NB4 (cell line): ENCODE measurements at regions not wholly inside any gene's neighbourhood (a gene's known extent, or its start where the extent isn't known, plus 50 kb on each side); places are given as distances from the start of the nearest gene placed in this dataset.

Experiments
- DNase-seq: peaks from one replicate; pipeline ENCODE4 v3.0.0; 2010; ENCODE audit warnings: low read depth
- H3K4me3 ChIP-seq: one replicate; pipeline ENCODE4 v1.5.1; 2011; ENCODE audit warnings: mild to moderate bottlenecking, low read depth, low read length, moderate library complexity
- CTCF ChIP-seq: IDR thresholded peaks from one replicate; pipeline ENCODE4 v1.5.1; 2012; ENCODE audit warnings: low read depth, low read length
- MAX ChIP-seq: IDR thresholded peaks from 2 replicates; pipeline ENCODE4 v1.6.1; 2011; ENCODE audit warnings: low read depth, low read length
- MYC ChIP-seq: IDR thresholded peaks from 2 replicates; pipeline ENCODE4 v1.6.1; 2011; ENCODE audit warnings: low read depth, low read length
- POLR2A ChIP-seq: IDR thresholded peaks from 2 replicates; pipeline ENCODE4 v1.6.1; 2011; ENCODE audit warnings: mild to moderate bottlenecking; ENCODE audit not compliant: insufficient read length; ENCODE audit errors: extremely low read depth

- DNase-seq = no peak
- TF ChIP-seq CTCF (no peak), MYC (no peak), POLR2A (no peak), MAX (no peak)
- H3K4me3 ChIP-seq = no peak overlapping the region
Measured at GRCh38 chr5:97536683-97537082, 353.6 kb upstream of the RIOK2 start.

GRCh38 chr5:97538912-97539311 lies 355.9 kb upstream of the RIOK2 start:
- DNase-seq = no peak
- H3K4me3 ChIP-seq = no peak overlapping the region
- TF ChIP-seq CTCF (no peak), MAX (no peak), POLR2A (no peak), MYC (no peak)

- H3K4me3 ChIP-seq = no peak overlapping the region
- no peak for DNase-seq
- no peak for TF ChIP-seq CTCF
- TF ChIP-seq POLR2A = no peak
- no peak for TF ChIP-seq MAX
- no peak for TF ChIP-seq MYC
Measured at GRCh38 chr5:97541864-97542263, 358.8 kb upstream of the RIOK2 start.

GRCh38 chr5:97542469-97542868 lies 359.4 kb upstream of the RIOK2 start:
- TF ChIP-seq POLR2A (no peak), MAX (no peak), MYC (no peak), CTCF (no peak)
- no peak overlapping the region for H3K4me3 ChIP-seq
- no peak for DNase-seq

GRCh38 chr5:97543166-97543565 lies 360.1 kb upstream of the RIOK2 start:
- TF ChIP-seq POLR2A (no peak), CTCF (no peak), MYC (no peak), MAX (no peak)
- DNase-seq = no peak
- H3K4me3 ChIP-seq = no peak overlapping the region

GRCh38 chr5:97544240-97544639 lies 361.2 kb upstream of the RIOK2 start:
- no peak for DNase-seq
- H3K4me3 ChIP-seq = no peak overlapping the region
- no peak for TF ChIP-seq CTCF
- TF ChIP-seq MAX = no peak
- no peak for TF ChIP-seq POLR2A
- TF ChIP-seq MYC = no peak
